H1 (cell line): ENCODE measurements at regions not wholly inside any gene's neighbourhood (a gene's known extent, or its start where the extent isn't known, plus 50 kb on each side); places are given as distances from the start of the nearest gene placed in this dataset.

Experiments used
- CTCF ChIA-PET: fragments of 300-600 bp; sonication (Branson Sonifier 250); formaldehyde crosslinking; loops from one replicate; lab custom pipeline; 2021; ENCODE audit not compliant: partially characterized antibody; lab: Charles Lee
- POLR2A ChIA-PET: fragments of 300-600 bp; sonication (Branson Sonifier 250); formaldehyde crosslinking; loops from one replicate; lab custom pipeline; 2021; ENCODE audit warnings: inconsistent platforms; ENCODE audit not compliant: partially characterized antibody; lab: Charles Lee
- DNase-seq, 2 experiments: peaks; one replicate each; pipeline versions ENCODE4 v3.0.0 to v3.0.0-alpha.2; 2010 to 2022; ENCODE audit warnings: low spot score in 2 of 2, low read depth in 1 of 2, mixed read lengths in 1 of 2
- FAIRE-seq: peaks from 2 replicates; lab custom pipeline; 2011; peaks lifted over from hg19 to GRCh38; lab: Jason Lieb, UNC
- H2AFZ ChIP-seq: 2 replicates; pipeline ENCODE4 v1.8.1; 2012; ENCODE audit warnings: low read length, inconsistent platforms
- H2AK5ac ChIP-seq: 2 replicates; pipeline ENCODE4 v1.6.1; 2013; ENCODE audit warnings: low read depth, low read length
- H2BK120ac ChIP-seq: replicated peaks from 2 replicates; pipeline ENCODE3; 2013; ENCODE audit warnings: low read depth, low read length, inconsistent platforms
- H2BK12ac ChIP-seq: 2 replicates; pipeline ENCODE4 v1.6.1; 2013; ENCODE audit warnings: low read depth, low read length
- H2BK15ac ChIP-seq: 2 replicates; pipeline ENCODE4 v1.6.1; 2013; ENCODE audit warnings: low read length
- H2BK20ac ChIP-seq: 2 replicates; pipeline ENCODE4 v1.6.1; 2013; ENCODE audit warnings: low read length
- H2BK5ac ChIP-seq: 2 replicates; pipeline ENCODE4 v1.6.1; 2013; ENCODE audit warnings: low read depth, low read length
- H3K14ac ChIP-seq: 2 replicates; pipeline ENCODE4 v1.6.1; 2013; ENCODE audit warnings: inconsistent platforms; ENCODE audit not compliant: insufficient read length
- H3K18ac ChIP-seq: 2 replicates; pipeline ENCODE4 v1.6.1; 2013; ENCODE audit warnings: low read length; ENCODE audit errors: extremely low read depth
- H3K23ac ChIP-seq: 2 replicates; pipeline ENCODE4 v1.6.1; 2013; ENCODE audit warnings: inconsistent platforms; ENCODE audit not compliant: insufficient read length
- H3K23me2 ChIP-seq: 2 replicates; pipeline ENCODE4 v1.6.1; 2013; ENCODE audit warnings: low read depth, low read length
- H3K27ac ChIP-seq: 2 replicates; pipeline ENCODE4 v1.6.1; 2011; ENCODE audit warnings: low read depth, low read length, inconsistent platforms
- H3K27me3 ChIP-seq, 4 experiments: replicated peaks in 1 of 4; 1 replicate in 1 of 4; 2 replicates in 3 of 4; pipeline versions ENCODE4 v1.6.1 to v1.8.1; 2011 to 2013; ENCODE audit warnings: low read length in 3 of 4, mild to moderate bottlenecking in 3 of 4, inconsistent platforms in 2 of 4, mixed read lengths in 2 of 4, moderate library complexity in 1 of 4; ENCODE audit not compliant: control insufficient read depth in 3 of 4, insufficient read depth in 3 of 4; ENCODE audit errors: extremely low read depth in 1 of 4
- H3K36me3 ChIP-seq, 4 experiments: 2 replicates each; pipeline versions ENCODE4 v1.6.1 to v1.8.1; 2011 to 2013; ENCODE audit warnings: mild to moderate bottlenecking in 4 of 4, low read length in 3 of 4, moderate library complexity in 2 of 4, control low read depth in 1 of 4, inconsistent platforms in 1 of 4; ENCODE audit not compliant: insufficient read depth in 4 of 4, control insufficient read depth in 2 of 4
- H3K4ac ChIP-seq: replicated peaks from 2 replicates; pipeline ENCODE3; 2013; ENCODE audit warnings: low read length, low read depth, mixed read lengths, inconsistent platforms; ENCODE audit not compliant: insufficient read length
- H3K4me1 ChIP-seq, 4 experiments: replicated peaks in 1 of 4; 1 replicate in 1 of 4; 2 replicates in 3 of 4; pipeline versions ENCODE4 v1.6.1 to v1.8.1; 2011 to 2013; ENCODE audit warnings: low read length in 3 of 4, inconsistent platforms in 2 of 4, mixed read lengths in 1 of 4; ENCODE audit not compliant: insufficient read depth in 4 of 4, control insufficient read depth in 3 of 4
- H3K4me2 ChIP-seq, 2 experiments: 2 replicates each; pipeline versions ENCODE4 v1.6.1 to v1.8.1; 2011 to 2013; ENCODE audit warnings: low read depth in 2 of 2, low read length in 2 of 2, control low read depth in 1 of 2, inconsistent platforms in 1 of 2, mild to moderate bottlenecking in 1 of 2; ENCODE audit not compliant: insufficient read depth in 1 of 2
- H3K4me3 ChIP-seq, 4 experiments: fragments of 200-600, 300-600 bp in 1 of 4; sonication (generic), shearing (Covaris generic), sonication (Bioruptor Twin) in 1 of 4; 2 replicates each; pipeline versions ENCODE4 v1.5.1 to v1.8.1; 2011 to 2016; ENCODE audit warnings: low read length in 4 of 4, low read depth in 3 of 4, control low read depth in 2 of 4, inconsistent platforms in 2 of 4, mild to moderate bottlenecking in 2 of 4, mixed read lengths in 1 of 4, moderate library complexity in 1 of 4; ENCODE audit not compliant: insufficient read depth in 2 of 4; ENCODE audit errors: extremely low read depth in 1 of 4
- H3K56ac ChIP-seq: replicated peaks from 2 replicates; pipeline ENCODE3; 2013; ENCODE audit warnings: low read depth, mild to moderate bottlenecking, mixed read lengths, low read length, inconsistent platforms; ENCODE audit not compliant: insufficient read length
- H3K79me1 ChIP-seq: 2 replicates; pipeline ENCODE4 v1.6.1; 2013; ENCODE audit warnings: low read depth, low read length, control low read depth
- H3K79me2 ChIP-seq, 2 experiments: 2 replicates each; pipeline versions ENCODE4 v1.6.1 to v1.8.1; 2012 to 2013; ENCODE audit warnings: low read length in 2 of 2, mild to moderate bottlenecking in 2 of 2, inconsistent platforms in 1 of 2; ENCODE audit not compliant: insufficient read depth in 2 of 2, control insufficient read depth in 1 of 2
- H3K9ac ChIP-seq, 4 experiments: replicated peaks in 1 of 4; 1 replicate in 1 of 4; 2 replicates in 3 of 4; pipeline versions ENCODE4 v1.6.1 to v1.8.1; 2011 to 2013; ENCODE audit warnings: low read depth in 3 of 4, low read length in 3 of 4, control low read depth in 2 of 4, mild to moderate bottlenecking in 2 of 4, moderate library complexity in 2 of 4, inconsistent platforms in 1 of 4; ENCODE audit errors: extremely low read depth in 1 of 4
- H3K9me3 ChIP-seq, 2 experiments: 2 replicates each; pipeline versions ENCODE4 v1.6.1 to v1.8.1; 2012 to 2013; ENCODE audit warnings: mild to moderate bottlenecking in 2 of 2, moderate library complexity in 2 of 2, control low read depth in 1 of 2, inconsistent platforms in 1 of 2, low read depth in 1 of 2, low read length in 1 of 2, mixed read lengths in 1 of 2; ENCODE audit not compliant: insufficient read depth in 2 of 2
- H4K20me1 ChIP-seq, 2 experiments: replicated peaks in 1 of 2; 2 replicates each; pipeline versions ENCODE3 to v1.8.1; 2011 to 2013; ENCODE audit warnings: inconsistent platforms in 2 of 2, low read length in 2 of 2, mild to moderate bottlenecking in 1 of 2; ENCODE audit not compliant: insufficient read depth in 2 of 2, control insufficient read depth in 1 of 2
- H4K5ac ChIP-seq: 2 replicates; pipeline ENCODE4 v1.6.1; 2013; ENCODE audit warnings: low read length, low read depth, mixed read lengths, inconsistent platforms; ENCODE audit not compliant: insufficient read length
- H4K8ac ChIP-seq: 2 replicates; pipeline ENCODE4 v1.8.0; 2013; ENCODE audit warnings: mild to moderate bottlenecking, moderate library complexity, low read length, inconsistent platforms; ENCODE audit not compliant: insufficient read depth; ENCODE audit errors: extremely low read depth
- H4K91ac ChIP-seq: replicated peaks from 2 replicates; pipeline ENCODE3; 2013; ENCODE audit warnings: low read length, mixed read lengths, inconsistent platforms; ENCODE audit not compliant: insufficient read length
- JUN ChIP-seq: IDR thresholded peaks from 2 replicates; pipeline ENCODE4 v1.6.1; 2011; ENCODE audit warnings: low read depth, mild to moderate bottlenecking, improper control_type of control experiment, low read length
- NRF1 ChIP-seq: IDR thresholded peaks from 2 replicates; pipeline ENCODE4 v1.6.1; 2011; ENCODE audit warnings: mild to moderate bottlenecking, low read depth, low read length, improper control_type of control experiment
- PHF8 ChIP-seq: fragments of 200-600 bp; sonication (generic); conservative IDR thresholded peaks from 2 replicates; pipeline ENCODE4 v1.7.1; 2012; ENCODE audit warnings: low read depth, mild to moderate bottlenecking, inconsistent platforms, low read length, moderate library complexity
- SIN3A ChIP-seq, 2 experiments: IDR thresholded peaks in 1 of 2; conservative IDR thresholded peaks in 1 of 2; 2 replicates each; pipeline ENCODE4 v1.6.1; 2011 to 2012; ENCODE audit warnings: low read length in 2 of 2, improper control_type of control experiment in 1 of 2, low read depth in 1 of 2, mild to moderate bottlenecking in 1 of 2
- TAF1 ChIP-seq: IDR thresholded peaks from 2 replicates; pipeline ENCODE4 v1.6.1; 2011; ENCODE audit warnings: mild to moderate bottlenecking, low read depth, low read length
- TEAD4 ChIP-seq: IDR thresholded peaks from 2 replicates; pipeline ENCODE4 v1.6.1; 2012; ENCODE audit warnings: low read depth, low read length, inconsistent platforms, mixed read lengths
- WGBS, 2 experiments: shearing (Covaris generic) in 1 of 2; methylation state at CpG; one replicate each; pipeline versions ENCODE4 v1.1.6 to v1.1.7; 2013 to 2015; ENCODE audit warnings: low lambda C conversion rate in 2 of 2, mixed read lengths in 2 of 2, inconsistent platforms in 1 of 2, low coverage in 1 of 2, missing lambda C conversion rate in 1 of 2; ENCODE audit not compliant: insufficient replicate concordance in 2 of 2, insufficient coverage in 1 of 2, insufficient read length in 1 of 2; ENCODE audit errors: extremely low coverage in 1 of 2, missing lambda C conversion rate in 1 of 2; 5-methylcytosine and 5-hydroxymethylcytosine counted together
- TF ChIP-seq, protein P1 (sequence below): IDR thresholded peaks from 2 replicates; pipeline ENCODE4 v1.6.1; 2012; ENCODE audit warnings: inconsistent platforms

- no peak overlapping the region for H3K56ac ChIP-seq
- no peak overlapping the region for H3K9ac ChIP-seq
- H3K14ac ChIP-seq, result no peak overlapping the region
- H3K79me2 ChIP-seq, result no peaks in the 10 kb centered on the region
- DNase-seq (no peak), FAIRE-seq (no peak)
- H2BK15ac ChIP-seq, result no peak overlapping the region
- H2AK5ac ChIP-seq, result no peak overlapping the region
- no peak overlapping the region for H2BK5ac ChIP-seq
- H2BK20ac ChIP-seq, result no peak overlapping the region
- H3K18ac ChIP-seq, result no peak overlapping the region
- H4K8ac ChIP-seq, result no peak overlapping the region
- no peak overlapping the region for H4K91ac ChIP-seq
- TF ChIP-seq TAF1, result no peak
- no peak for TF ChIP-seq JUN
- no peak for TF ChIP-seq NRF1
- TF ChIP-seq SIN3A (conservative IDR thresholded peaks at IDR 0.05 in 1 of 2, IDR thresholded peaks at IDR 0.05 in 1 of 2; ENCODE audit: low read depth in 1 of 2, low read length in 2 of 2), result no peak
- TF ChIP-seq PHF8, result no peak
- TF ChIP-seq, protein P1, sequence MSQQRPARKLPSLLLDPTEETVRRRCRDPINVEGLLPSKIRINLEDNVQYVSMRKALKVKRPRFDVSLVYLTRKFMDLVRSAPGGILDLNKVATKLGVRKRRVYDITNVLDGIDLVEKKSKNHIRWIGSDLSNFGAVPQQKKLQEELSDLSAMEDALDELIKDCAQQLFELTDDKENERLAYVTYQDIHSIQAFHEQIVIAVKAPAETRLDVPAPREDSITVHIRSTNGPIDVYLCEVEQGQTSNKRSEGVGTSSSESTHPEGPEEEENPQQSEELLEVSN, result no peak
- TF ChIP-seq TEAD4, result no peak
- ChIA-PET POLR2A (no interaction called here), CTCF (no interaction called here)
- H2AFZ ChIP-seq, result no peak overlapping the region
- H3K4me3 ChIP-seq, result no peak overlapping the region
- 94% methylated on average over 1 of the region's 1 CpG; no CpG with 5 or more reads in 1 of the 2 experiments for WGBS, 2 experiments
- H3K4me2 ChIP-seq, result no peak overlapping the region
- H3K36me3 ChIP-seq, result no peaks in the 10 kb centered on the region
- no peaks in the 10 kb centered on the region for H3K9me3 ChIP-seq
- H2BK120ac ChIP-seq, result no peak overlapping the region
- no peaks in the 10 kb centered on the region for H3K4me1 ChIP-seq
- no peak overlapping the region for H3K4ac ChIP-seq
- no peaks in the 10 kb centered on the region for H3K27me3 ChIP-seq
- H3K79me1 ChIP-seq, result no peaks in the 10 kb centered on the region
- H3K23me2 ChIP-seq, result no peaks in the 10 kb centered on the region
- H3K27ac ChIP-seq, result no peak overlapping the region
- no peak overlapping the region for H2BK12ac ChIP-seq
- no peak overlapping the region for H4K5ac ChIP-seq
- no peak overlapping the region for H3K23ac ChIP-seq
- H4K20me1 ChIP-seq, result no peaks in the 10 kb centered on the region
Observed at GRCh38 chr2:187091664-187092063, 242.7 kb upstream of the ZSWIM2 start.
